Fibroblast of skin of abdomen (primary cell): ENCODE measurements at regions not wholly inside any gene's neighbourhood (a gene's known extent, or its start where the extent isn't known, plus 50 kb on each side); places are given as distances from the start of the nearest gene placed in this dataset.
A peak's percentile ranks its signal among the peaks of the same experiment; 100 is the strongest.
"Not testable (repeated sequence)": the region's sequence is repeated elsewhere in the genome, so short reads cannot be mapped to it uniquely, and the experiment has no call there.

ENCODE experiments used
- DNase-seq: peaks from one replicate; pipeline ENCODE4 v3.0.0-alpha.2; 2013

DNA sequence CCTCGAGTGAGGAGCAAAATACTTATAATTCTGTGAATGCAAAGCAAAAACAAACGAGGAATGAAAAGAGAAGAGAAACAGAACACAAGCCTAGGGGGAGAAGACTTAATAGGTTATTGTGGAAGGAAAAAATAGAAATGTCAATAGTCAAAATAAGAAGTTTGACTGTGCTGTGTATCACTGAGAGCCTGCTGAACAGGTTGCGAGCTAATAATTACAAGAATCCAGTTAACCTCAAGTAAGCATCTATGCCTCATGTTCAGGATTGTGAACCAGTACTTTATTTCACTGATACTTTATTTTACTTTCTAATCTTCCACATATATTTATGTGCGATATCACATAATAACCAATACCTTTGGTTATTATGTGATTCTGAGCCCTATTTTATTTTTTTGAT, 316.7 kb downstream of the OTUD1 start:
- DNase-seq: no peak

DNA sequence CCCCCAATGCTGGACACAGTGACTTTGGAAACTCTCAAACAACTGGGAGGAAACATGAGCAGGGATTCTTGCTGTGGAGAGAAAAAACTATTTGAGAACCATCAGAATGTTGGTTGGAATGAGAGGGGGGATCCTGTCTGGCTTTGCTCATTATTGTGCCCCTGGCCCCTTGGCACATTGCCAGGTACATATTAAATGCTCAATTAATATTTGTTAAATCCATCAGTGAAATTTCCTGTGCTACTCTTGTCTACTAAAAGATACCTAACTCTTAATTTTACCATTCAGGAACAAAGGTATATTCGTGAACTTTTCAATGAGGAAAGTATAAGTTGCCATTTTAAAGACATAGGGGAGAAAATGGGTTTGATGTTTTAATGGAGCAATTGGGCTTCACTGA, 329.4 kb downstream of the OTUD1 start:
- DNase-seq: no peak

DNA sequence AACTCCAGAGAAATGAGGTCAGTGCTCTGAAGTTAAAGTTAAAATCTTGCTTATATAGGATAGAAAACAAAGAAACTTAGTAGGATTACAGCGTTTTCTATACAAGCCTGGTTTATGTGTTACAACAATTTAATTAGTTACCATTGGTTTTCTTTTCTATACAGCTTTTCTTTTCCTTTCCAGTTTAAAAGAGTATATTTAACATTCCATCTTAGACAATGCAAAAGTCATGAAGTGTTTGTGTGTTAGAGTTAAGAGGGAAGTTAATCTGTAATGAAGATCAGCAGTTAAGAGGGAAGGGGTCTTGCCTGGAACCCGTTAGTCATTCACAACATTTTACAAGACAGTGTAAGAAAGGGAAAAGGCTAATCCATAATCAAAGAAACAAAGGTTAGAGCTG, 338.3 kb downstream of the OTUD1 start:
- DNase-seq: no peak

DNA sequence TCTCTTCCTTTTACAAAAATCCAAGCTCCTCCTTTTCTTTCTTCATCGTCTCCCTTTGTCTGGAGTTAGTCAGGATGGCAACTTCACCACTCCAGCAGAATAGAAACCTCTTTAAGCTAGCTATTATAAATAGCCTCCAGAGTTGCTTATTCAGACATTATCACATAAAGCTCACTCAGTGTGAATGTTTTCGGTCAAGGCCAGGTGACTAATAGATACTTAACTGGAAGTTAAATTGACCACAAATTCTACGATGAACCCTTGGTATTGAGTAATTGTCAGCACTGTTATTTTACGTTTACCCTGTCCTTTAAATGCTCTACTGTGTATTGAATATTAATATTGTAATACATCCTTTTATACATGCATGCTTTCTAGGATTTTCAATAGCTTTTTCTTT, 340.4 kb downstream of the OTUD1 start:
- no peak for DNase-seq

DNA sequence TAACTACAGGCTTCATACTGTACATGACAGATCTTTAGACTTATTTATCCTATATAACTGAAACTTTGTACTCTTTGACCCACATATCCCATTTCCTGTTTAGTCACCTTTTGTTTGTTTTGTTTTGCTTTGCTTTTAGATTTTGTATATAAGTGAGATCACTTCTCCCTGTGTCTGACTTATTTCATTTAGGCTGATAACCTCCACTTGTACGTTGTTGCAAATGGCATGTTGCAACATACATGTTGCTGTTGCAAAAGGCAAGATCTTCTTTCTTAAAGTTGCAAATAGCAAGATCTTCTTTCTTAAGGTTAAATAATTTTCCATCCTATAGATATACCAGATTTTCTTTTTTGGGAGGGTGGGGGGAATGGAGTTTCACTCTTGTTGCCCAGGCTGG, 341.5 kb downstream of the OTUD1 start:
- no peak for DNase-seq

DNA sequence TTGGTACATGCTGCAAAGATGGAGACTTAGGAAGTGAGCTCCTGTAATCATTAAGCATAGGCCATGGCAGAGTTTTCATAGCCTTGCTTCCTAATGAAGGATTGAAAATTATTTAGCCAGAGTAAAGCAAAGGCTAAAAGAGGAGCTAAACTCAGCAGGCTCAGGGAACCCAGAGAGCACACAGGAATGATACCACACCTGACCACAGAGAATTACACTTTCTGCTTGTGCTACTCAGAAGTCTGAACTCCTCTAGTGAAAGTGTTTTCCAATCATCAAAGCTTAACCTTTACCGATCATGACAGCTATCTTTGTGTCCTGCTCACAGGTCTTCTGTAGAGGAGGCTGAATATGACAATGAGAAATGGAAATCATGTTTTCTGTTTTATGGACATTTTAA, 347.7 kb downstream of the OTUD1 start:
- DNase-seq: no peak

DNA sequence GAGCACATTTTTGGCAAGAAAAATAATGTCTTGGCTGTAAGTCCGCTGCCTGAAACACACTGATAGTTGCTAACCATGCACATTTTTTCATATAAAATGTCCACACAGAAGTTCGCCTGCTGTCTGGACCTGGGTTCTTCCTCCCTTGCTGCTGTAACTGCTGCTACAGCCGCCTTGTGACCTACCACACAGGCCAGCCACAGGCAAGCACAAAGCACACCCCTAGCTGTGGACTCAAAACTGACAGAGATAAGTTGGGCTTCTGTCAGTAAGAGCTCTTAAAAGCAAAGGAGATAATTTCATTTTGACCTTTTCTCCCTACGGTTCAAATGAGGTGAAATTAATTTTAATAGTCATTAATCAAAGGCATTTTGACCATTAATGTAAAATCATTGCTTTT, 354.7 kb downstream of the OTUD1 start:
- DNase-seq: no peak

DNA sequence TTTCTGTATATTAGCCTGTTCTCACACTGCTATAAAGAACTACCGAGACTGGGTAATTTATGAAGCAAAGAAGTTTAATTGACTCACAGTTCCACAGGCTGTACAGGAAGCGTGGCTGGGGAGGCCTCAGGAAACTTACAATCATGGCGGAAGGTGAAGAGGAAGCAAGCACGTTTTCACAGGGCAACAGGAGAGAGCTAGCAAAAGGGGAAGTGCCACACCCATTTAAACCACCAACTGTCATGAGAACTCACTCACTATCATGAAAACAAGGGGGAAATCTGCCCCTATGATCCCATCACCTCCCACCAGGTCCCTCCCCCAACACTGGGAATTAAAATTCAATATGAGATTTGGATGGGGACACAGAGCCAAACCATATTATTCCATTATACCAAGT, 358.6 kb downstream of the OTUD1 start:
- not testable (repeated sequence) for DNase-seq

DNA sequence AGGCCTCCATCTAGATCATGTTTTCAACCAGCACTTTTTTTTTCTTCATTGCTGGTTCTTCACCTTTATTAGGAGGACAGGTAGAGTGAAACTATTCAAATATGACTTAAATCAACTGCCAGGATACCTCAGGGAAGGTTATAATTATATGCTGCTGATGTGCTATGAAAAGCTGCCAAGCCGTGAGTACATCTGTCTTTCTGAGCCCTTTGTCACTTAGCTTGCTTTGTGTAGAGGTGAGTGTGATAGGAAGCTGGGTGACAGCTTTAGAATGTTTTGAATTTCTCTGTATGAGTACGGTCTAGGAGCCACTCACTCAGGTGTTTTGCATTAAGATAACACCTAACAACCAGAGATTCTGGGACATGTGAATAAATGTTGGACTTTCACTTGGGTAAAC, 365.2 kb downstream of the OTUD1 start:
- DNase-seq: no peak

DNA sequence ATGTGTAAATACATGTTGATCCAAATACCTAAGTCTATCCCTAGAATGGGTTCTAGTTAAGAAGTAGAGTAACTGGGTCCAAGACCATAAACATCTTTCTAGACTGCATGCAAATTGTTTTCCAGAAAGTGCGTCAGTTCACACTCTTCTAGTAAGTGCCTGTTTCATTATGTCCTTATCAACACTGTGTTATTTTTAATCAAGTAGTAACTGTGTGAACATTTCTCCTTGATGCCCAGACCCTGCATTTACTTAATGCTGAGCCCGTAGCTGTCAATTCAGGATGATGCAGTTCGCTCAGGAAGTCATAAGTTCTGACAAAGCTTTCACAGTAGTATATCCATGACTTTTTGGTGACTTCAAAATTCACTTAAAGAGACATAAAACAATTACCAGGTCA, 374.8 kb downstream of the OTUD1 start:
- no peak for DNase-seq

DNA sequence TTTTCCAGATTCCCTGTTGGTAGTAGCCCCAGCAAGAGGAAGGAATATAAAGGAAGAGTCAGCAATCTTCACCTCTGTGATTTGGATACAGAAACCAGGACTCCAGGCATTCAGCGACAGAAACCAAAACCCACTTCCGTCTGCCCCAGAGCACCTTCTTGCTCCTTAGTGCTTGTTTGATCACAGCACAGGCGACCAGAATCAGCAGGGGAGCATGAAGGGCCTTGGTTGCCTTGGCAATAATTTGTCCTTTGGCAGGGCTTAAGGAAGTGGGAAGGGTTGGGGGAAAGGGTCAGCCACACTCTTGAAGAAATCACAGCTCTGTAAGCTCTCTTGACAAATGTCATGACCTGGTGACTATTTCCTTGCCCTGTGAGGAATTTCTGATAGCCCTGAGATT, 379.6 kb downstream of the OTUD1 start:
- no peak for DNase-seq

DNA sequence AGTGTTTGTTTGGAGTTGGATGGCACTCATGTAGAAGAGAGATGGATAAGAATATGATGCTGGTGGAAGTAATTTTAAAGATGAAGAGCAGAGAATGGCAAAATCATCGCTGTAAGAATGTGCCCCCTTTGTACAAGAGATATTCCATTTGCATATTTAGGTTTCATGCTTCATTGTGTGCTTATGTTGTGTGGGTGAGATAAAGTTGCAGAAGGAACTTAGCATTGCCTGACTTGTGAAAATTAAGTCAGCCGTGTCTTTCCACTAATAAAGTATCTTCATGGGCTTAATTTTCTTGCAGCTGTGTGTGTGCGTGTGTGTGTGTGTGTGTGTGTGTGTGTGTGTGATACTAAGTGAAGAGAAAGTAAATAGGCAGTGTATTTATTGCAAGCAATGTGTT, 381.9 kb downstream of the OTUD1 start:
- DNase-seq: no peak

DNA sequence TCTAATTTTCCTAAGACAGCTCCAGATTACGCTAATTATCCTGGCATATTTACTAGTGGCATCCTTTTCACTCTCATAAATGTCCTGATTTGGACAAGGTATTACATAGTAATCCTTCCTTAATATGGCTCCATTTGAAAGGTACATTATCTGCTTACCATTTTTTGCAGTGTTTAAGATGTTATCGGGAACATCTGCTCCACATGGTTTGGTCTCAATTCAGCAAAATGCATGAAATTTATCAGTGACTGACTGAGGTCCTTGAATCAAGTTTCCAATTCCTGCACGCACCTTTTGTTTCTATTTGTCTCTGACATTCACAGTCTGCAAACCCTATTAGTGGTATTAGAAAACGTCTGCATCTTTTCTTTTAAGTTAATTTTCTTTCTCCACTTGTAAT, 384.1 kb upstream of the KIAA1217 start:
- DNase-seq: no peak

DNA sequence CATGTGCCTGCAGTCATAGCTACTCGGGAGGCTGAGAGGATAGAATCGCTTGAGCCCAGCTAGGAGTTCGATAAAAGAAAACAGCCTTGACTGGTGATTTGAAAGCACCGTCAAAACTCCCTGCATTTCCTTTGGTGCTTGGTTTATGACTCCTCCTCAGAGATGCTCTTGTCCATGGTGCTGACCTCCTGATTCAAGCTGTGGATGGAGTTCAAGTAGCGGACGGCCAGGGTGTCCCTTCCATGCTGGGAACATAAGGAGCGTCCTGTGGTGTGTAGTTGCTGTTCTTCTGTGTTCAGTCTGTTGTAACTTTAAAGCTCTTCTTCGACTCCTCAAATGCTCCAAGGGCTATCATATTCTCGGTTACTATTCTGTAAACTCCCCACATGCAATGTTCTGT, 382.5 kb upstream of the KIAA1217 start:
- DNase-seq: peak; percentile 24

DNA sequence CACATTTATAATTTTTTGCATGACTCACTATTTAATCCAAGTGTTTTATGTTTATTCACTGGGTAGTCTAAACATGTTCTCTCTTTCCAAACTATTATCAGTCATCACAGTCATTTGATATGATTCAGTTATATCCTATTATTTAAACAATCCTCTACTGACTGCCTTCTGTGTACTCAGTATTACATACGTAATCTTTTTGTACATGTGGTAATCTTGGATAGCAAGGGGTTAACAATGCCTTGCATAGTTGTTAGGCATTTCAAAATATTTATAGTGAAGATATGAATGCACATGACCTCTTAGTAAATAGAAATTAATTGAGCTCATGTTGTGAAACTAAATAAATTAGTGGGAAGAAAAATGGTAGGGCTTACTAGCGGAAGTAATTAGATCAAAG, 379.4 kb upstream of the KIAA1217 start:
- DNase-seq: no peak

DNA sequence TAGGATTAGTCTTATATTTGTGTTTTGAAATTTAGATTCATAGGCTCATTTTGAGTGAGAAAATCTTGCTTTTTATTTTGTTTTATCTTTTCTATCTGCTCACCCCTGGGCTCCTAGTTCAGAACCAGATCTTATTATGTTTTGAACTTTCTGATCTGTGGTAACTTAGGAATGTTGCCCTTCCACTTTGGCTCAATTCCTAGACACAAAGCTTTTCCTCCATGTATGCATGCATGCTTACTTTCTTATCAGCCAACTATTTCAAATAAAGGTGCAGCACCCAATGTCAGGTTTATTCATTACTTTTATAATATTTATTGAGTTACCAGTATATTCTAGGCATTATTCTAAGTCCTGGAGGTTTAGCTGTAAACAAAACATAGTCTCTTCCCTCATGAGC, 374.8 kb upstream of the KIAA1217 start:
- no peak for DNase-seq

DNA sequence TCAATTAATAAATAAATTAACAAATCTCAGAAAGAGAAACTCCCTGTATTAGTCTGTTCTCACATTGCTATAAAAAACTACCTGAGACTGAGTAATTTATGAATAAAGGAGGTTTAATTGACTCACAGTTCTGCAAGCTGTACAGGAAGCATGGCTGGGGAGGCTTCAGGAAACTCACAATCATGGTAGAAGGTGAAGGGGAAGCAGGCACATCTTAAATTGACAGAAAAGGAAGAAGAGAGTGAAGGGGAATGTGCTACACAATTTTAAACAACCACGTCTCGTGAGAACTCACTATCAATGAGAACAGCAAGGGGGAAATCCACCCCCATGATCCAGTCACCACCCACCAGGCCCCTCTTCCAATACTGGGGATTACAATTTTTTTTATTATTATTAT, 358.3 kb upstream of the KIAA1217 start:
- no peak for DNase-seq

DNA sequence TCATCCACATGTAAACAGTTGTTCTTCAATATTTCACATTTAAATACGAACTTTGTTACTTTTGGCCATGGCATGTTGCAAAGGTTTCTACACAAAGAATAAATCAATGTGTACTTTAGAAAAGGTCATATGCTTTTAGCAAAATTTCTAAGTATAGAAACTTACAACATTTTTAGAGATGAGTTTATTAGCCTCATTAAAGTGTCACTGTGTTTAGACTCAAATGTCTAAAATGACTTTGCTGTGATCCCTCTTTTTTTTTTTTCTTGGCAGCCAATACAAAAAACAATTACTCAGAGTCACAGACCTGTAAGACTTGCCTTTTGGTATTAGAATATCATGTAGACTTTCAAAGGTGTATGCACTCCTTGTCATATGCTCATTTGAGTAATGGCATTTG, 349.3 kb upstream of the KIAA1217 start:
- DNase-seq: no peak

DNA sequence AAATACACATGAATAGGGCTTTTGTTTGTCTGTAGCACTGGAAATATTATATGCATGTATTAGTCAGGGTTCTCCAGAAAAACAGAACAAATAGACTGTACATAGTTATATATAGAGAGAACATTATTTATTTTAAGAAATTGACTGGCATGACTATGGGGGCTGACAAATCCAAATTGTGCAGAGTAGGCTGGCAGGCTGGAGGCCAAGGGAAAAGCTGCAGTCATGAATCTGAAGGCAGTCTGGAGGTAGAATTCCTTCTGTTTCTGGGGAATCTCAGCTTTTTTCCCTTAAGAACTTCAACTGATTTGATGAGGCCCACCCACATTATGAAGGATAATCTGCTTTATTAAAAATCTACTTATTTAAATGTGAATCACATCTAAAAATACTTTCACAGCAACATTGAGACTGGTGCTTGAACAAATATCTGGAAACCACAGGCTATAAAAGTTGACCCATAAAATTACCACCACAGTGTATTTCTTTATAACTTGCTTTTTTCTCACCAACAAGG, 344.2 kb upstream of the KIAA1217 start:
- DNase-seq: no peak

DNA sequence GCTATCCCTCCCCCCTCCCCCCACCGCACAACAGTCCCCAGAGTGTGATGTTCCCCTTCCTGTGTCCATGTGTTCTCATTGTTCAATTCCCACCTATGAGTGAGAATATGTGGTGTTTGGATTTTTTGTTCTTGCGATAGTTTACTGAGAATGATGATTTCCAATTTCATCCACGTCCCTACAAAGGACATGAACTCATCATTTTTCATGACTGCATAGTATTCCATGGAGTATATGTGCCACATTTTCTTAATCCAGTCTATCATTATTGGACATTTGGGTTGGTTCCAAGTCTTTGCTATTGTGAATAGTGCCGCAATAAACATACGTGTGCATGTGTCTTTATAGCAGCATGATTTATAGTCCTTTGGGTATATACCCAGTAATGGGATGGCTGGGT, 342.0 kb upstream of the KIAA1217 start:
- not testable (repeated sequence) for DNase-seq

DNA sequence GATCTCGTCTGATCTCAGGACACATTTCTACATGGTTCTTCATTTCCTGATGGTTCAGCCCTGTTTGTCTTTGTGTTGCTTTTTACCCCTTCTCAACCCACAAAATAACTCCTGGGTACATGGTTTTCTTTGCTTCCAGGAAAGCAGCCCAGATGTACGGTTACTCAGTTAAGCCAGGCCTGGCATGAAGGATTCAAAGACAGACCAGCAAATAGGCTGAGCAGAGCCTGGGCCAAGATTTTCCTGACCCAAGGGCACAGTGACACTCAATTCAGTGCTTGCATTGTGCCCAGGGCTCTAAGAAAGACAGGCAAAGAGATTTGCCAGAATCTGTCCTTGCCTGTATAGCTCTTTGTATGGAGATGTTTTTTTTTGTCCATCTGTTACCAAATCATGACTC, 340.8 kb upstream of the KIAA1217 start:
- DNase-seq: no peak

DNA sequence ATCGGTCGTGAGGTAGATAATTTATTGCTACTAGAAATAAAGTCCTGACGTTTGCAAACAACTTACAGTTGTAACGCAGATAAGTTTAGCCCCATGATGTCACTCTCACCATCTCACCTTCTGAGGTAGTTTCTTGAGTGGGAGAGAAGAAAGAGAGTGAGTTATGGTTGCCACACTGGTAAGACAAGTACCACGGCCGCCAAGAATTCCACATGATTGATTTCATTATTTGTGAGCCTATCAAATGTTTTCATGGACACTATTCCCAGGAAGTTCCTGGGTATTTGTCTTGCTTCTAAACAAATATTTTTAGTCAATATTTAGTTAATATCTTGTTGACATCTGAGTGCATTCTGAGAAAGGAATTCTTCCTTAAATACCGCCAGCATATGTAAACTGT, 339.4 kb upstream of the KIAA1217 start:
- DNase-seq: no peak

DNA sequence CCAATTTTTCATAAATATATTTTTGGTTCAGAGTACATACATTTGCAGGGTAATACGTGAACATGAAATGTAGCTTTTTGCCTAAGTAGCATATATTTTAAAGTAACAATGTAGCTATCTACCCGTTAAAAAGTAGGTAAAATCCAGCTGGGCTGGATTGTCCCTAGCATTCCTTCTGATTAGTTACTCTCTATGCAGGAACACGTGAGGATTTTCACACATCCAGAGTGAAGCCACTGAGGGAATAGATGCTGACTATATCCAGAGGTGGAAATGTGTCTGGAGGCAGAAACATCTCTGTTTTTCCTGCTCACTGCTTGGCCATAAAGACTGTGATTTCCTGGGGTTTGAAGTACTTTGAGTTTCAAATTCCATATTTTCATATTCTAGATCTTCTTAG, 338.9 kb upstream of the KIAA1217 start:
- no peak for DNase-seq

DNA sequence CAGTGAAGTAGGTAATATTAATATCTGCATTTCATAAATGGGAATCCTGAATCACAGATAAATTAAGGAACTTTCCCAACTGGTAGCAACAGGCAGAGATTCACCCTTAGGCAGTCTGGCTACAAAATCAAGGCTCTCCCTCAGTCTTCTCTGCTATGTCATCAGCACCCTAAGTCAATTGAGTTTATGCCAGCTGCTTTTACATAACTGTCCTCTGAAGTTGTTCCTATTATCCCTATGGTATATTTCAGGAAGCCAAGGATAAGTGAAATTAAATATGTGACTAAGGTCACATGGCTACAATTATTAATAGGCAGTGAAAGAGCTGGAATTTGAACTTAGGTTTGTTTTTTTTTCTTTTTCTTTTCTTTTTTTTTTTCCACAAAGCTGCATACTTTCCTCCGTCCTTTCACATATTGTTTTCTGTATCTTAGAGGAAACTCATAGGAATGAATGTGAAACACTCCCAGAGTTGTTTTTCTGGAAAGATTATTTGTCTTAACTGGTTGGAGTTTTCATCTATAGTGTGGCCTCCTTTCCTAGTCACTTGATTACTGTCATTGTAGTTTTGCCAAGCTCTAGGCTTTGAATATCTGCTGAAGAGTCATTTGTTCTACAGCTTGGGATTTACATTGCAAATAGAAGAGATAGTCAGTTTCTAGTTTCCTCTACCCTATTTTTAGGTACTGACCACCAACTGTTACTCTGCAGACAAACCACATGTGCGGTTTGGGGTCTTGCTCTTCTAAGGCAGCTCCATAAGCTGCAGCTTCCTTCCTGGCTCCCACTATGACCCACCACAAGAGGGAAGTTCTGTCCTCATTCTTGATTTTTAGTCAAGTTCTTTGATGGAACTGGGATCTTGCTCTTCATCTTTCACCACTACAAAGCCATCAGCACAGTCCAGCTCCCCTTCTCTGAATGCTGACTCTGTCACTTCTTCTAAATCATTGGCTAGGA, 338.0 kb upstream of the KIAA1217 start:
- DNase-seq: no peak

DNA sequence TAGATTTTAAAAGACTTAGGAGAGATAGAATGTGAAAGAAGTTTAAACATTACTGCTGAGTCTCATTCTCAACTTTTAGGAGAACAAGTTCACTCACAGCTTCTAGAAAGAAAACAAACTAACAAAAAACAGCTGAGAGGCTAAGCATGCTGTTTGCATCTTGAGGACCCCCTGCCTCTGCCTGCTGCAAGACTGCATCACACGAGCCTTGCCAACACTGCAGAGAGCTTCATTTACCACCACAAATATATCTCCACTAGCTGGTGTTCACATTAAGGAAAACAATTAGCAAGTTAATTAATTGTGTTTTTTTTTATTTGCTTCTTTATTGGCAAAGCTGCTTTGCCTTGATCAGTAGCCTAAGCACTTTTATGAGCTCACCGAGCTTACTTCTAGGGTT, 336.6 kb upstream of the KIAA1217 start:
- no peak for DNase-seq
